ENCODE measurements at regions not wholly inside any gene's neighbourhood (a gene's known extent, or its start where the extent isn't known, plus 50 kb on each side); places are given as distances from the start of the nearest gene placed in this dataset.

- FAIRE-seq (no peak), ATAC-seq (no peak), DNase-seq (ENCODE audit: low read depth in 1 of 2, low spot score in 1 of 2) (no peak)
- ChIA-PET CTCF (interaction anchor here (1.1 kb wide), 1 partner anchor 8 kb away, joined by 3 read pairs; no protein-coding TSS in a partner anchor), POLR2A (no interaction called here)
- H3K27ac ChIP-seq, result no peak overlapping the region
- 17% methylated on average over 4 of the region's 4 CpGs for whole genome bisulfite sequencing (ENCODE audit: missing lambda C conversion rate)
- H3K4me1 ChIP-seq, result no peaks in the 10 kb centered on the region
- TF ChIP-seq BHLHE40 (IDR thresholded peaks at IDR 0.05; ENCODE audit: low read depth, low read length) (no peak), FOSL2 (IDR thresholded peaks at IDR 0.05) (no peak), FOSL2 (CRISPR knock-in tag; IDR thresholded peaks at IDR 0.05) (no peak), JUNB (IDR thresholded peaks at IDR 0.05) (no peak), TFCP2L1 (CRISPR knock-in tag; IDR thresholded peaks at IDR 0.05) (no peak), RNF2 (IDR thresholded peaks at IDR 0.05; ENCODE audit: borderline replicate concordance, low read depth) (no peak), HES2 (IDR thresholded peaks at IDR 0.05) (no peak)
- H3K4me3 ChIP-seq, result no peak overlapping the region
- no peak overlapping the region for H3K4me2 ChIP-seq
- no peaks in the 10 kb centered on the region for H3K9me3 ChIP-seq
Observed at GRCh38 chr14:83706231-83706954, 1823.6 kb upstream of the FLRT2 start.

GRCh38 chr14:83707056-83707455, 1822.9 kb upstream of the FLRT2 start:
- ATAC-seq (no peak), DNase-seq (ENCODE audit: low read depth in 1 of 2, low spot score in 1 of 2) (no peak), FAIRE-seq (no peak)
- 6% methylated on average over 2 of the region's 2 CpGs for WGBS (ENCODE audit: missing lambda C conversion rate)
- Histone ChIP-seq H3K4me2 (no peak overlapping the region), H3K4me1 (no peaks in the 10 kb centered on the region), H3K4me3 (no peak overlapping the region), H3K27ac (no peak overlapping the region), H3K9me3 (no peaks in the 10 kb centered on the region; the same call in 2 of the 3 replicates)
- CTCF ChIA-PET, result no interaction called here
- POLR2A ChIA-PET, result no interaction called here
- TF ChIP-seq HOXA7 (CRISPR knock-in tag; IDR thresholded peaks at IDR 0.05) (no peak), EHMT2 (IDR thresholded peaks at IDR 0.05; ENCODE audit: low read depth) (no peak), HOXB5 (CRISPR knock-in tag; IDR thresholded peaks at IDR 0.05) (no peak), FOXS1 (CRISPR knock-in tag; IDR thresholded peaks at IDR 0.05) (no peak), EHF (CRISPR knock-in tag; IDR thresholded peaks at IDR 0.05) (no peak), MAZ (IDR thresholded peaks at IDR 0.05; ENCODE audit: borderline replicate concordance, low read depth, low read length) (no peak), CTCF (IDR thresholded peaks at IDR 0.05) (no peak), ATOH8 (CRISPR knock-in tag; IDR thresholded peaks at IDR 0.05; ENCODE audit: low read depth) (no peak), ZFP36 (IDR thresholded peaks at IDR 0.05; ENCODE audit: borderline replicate concordance, partially characterized antibody) (no peak), TFCP2L1 (CRISPR knock-in tag; IDR thresholded peaks at IDR 0.05) (no peak), NR3C1 (IDR thresholded peaks at IDR 0.05) (no peak), REST (IDR thresholded peaks at IDR 0.05) (no peak), HOXB13 (CRISPR knock-in tag; IDR thresholded peaks at IDR 0.05; ENCODE audit: low read depth) (no peak), SMC3 (IDR thresholded peaks at IDR 0.05) (no peak), ESRRA (IDR thresholded peaks at IDR 0.05; ENCODE audit: borderline replicate concordance, low read length) (no peak), HDAC2 (IDR thresholded peaks at IDR 0.05) (no peak), HEYL (CRISPR knock-in tag; IDR thresholded peaks at IDR 0.05) (no peak), RNF2 (IDR thresholded peaks at IDR 0.05; ENCODE audit: borderline replicate concordance, low read depth) (no peak), ELK1 (IDR thresholded peaks at IDR 0.05; ENCODE audit: low read depth, low read length) (no peak), BHLHE40 (IDR thresholded peaks at IDR 0.05; ENCODE audit: low read depth, low read length) (no peak)
